A673 (cell line): ENCODE measurements at regions not wholly inside any gene's neighbourhood (a gene's known extent, or its start where the extent isn't known, plus 50 kb on each side); places are given as distances from the start of the nearest gene placed in this dataset.

Experiments used
- BruUV-seq: library from RNA; stranded (reverse); fragments of 400-500 nt; replicated peaks from 2 replicates; lab custom pipeline; 2021; lab: Mats Ljungman, UMichigan
- CTCF ChIA-PET: fragments of 300-600 bp; sonication (Branson Sonifier 250); formaldehyde crosslinking; loops from one replicate; lab custom pipeline; 2022; ENCODE audit warnings: antibody characterized with exemption; lab: Charles Lee
- POLR2A ChIA-PET: fragments of 300-600 bp; sonication (Branson Sonifier 250); formaldehyde crosslinking; loops from one replicate; lab custom pipeline; 2022; ENCODE audit warnings: antibody characterized with exemption; ENCODE audit not compliant: low non-redundant PET; lab: Charles Lee
- DNase-seq: peaks from one replicate; pipeline ENCODE4 v3.0.0-alpha.2; 2015; ENCODE audit warnings: low spot score
- H3K27ac ChIP-seq: fragments of 200-600 bp; sonication (generic); 2 replicates; pipeline ENCODE4 v1.5.1; 2016; ENCODE audit warnings: mixed run types, low read depth, mild to moderate bottlenecking, mixed read lengths, antibody characterized with exemption, low read length; ENCODE audit not compliant: poor library complexity, severe bottlenecking
- H3K27me3 ChIP-seq: fragments of 200-600 bp; sonication (generic); replicated peaks from 2 replicates; pipeline ENCODE4 v1.6.1; 2017; ENCODE audit warnings: mixed run types, low read depth, mild to moderate bottlenecking, mixed read lengths, antibody characterized with exemption, low read length; ENCODE audit not compliant: insufficient read depth, poor library complexity
- H3K36me3 ChIP-seq: fragments of 200-600 bp; sonication (generic); 2 replicates; pipeline ENCODE4 v1.6.1; 2016; ENCODE audit warnings: mixed run types, mild to moderate bottlenecking, mixed read lengths, antibody characterized with exemption, low read length; ENCODE audit not compliant: insufficient read depth, poor library complexity, severe bottlenecking
- H3K4me1 ChIP-seq: fragments of 200-600 bp; sonication (generic); 2 replicates; pipeline ENCODE4 v1.6.1; 2017; ENCODE audit warnings: mixed run types, mild to moderate bottlenecking, mixed read lengths, antibody characterized with exemption, low read length; ENCODE audit not compliant: insufficient read depth, poor library complexity, severe bottlenecking
- H3K4me3 ChIP-seq: fragments of 200-600 bp; sonication (generic); 2 replicates; pipeline ENCODE4 v1.5.1; 2016; ENCODE audit warnings: low read depth, mixed run types, mild to moderate bottlenecking, mixed read lengths, low read length; ENCODE audit not compliant: poor library complexity, severe bottlenecking
- H3K9me3 ChIP-seq: fragments of 200-600 bp; sonication (generic); 2 replicates; pipeline ENCODE4 v1.6.1; 2016; ENCODE audit warnings: mixed run types, low read depth, mild to moderate bottlenecking, mixed read lengths, antibody characterized with exemption, low read length; ENCODE audit not compliant: poor library complexity, severe bottlenecking
- EZH2 ChIP-seq: fragments of 200-600 bp; sonication (generic); IDR thresholded peaks from 2 replicates; pipeline ENCODE4 v1.6.1; 2017; ENCODE audit warnings: borderline replicate concordance, low read depth, mild to moderate bottlenecking, mixed read lengths, antibody characterized with exemption, low read length; ENCODE audit not compliant: poor library complexity, severe bottlenecking
- intact Hi-C: fragments of 100-400 bp; cut with micrococcal nuclease; formaldehyde crosslinking; loops from one replicate; pipeline ENCODE4 v1.10.0; 2022; ENCODE audit not compliant: unreplicated experiment
- TF ChIP-seq, protein P1 (sequence below): fragments of 300-800, 200-600 bp; sonication (generic); conservative IDR thresholded peaks from 2 replicates; pipeline ENCODE4 v1.5.1; 2017; ENCODE audit warnings: low read depth, mild to moderate bottlenecking, antibody characterized with exemption, low read length, moderate library complexity, mixed read lengths

DNA sequence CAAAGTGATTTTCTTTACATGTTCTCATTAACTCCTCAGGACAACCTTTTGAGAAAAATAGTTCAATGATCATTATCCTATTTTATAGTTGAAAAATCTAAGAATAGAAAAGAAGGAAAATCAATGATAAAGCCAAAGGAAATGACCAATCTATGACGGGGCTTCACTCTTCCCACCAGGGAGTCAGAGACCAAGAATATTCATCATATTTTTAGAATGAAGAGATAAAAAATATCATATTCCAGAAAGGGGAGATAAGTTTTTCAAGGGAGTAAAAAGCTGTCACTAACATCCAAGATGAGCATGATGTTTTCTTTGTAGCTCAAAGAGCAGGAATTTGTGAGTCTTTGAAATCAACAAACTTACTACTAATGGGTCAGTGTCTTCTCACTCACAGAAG, 71.5 kb upstream of the LPP start:
- TF ChIP-seq EZH2: no peak
- TF ChIP-seq, protein P1, sequence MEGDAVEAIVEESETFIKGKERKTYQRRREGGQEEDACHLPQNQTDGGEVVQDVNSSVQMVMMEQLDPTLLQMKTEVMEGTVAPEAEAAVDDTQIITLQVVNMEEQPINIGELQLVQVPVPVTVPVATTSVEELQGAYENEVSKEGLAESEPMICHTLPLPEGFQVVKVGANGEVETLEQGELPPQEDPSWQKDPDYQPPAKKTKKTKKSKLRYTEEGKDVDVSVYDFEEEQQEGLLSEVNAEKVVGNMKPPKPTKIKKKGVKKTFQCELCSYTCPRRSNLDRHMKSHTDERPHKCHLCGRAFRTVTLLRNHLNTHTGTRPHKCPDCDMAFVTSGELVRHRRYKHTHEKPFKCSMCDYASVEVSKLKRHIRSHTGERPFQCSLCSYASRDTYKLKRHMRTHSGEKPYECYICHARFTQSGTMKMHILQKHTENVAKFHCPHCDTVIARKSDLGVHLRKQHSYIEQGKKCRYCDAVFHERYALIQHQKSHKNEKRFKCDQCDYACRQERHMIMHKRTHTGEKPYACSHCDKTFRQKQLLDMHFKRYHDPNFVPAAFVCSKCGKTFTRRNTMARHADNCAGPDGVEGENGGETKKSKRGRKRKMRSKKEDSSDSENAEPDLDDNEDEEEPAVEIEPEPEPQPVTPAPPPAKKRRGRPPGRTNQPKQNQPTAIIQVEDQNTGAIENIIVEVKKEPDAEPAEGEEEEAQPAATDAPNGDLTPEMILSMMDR: no peak
- POLR2A ChIA-PET: no interaction called here
- H3K27me3 ChIP-seq: no peaks in the 10 kb centered on the region
- CTCF ChIA-PET: no interaction called here
- no peaks in the 10 kb centered on the region for H3K4me1 ChIP-seq
- H3K36me3 ChIP-seq: no peaks in the 10 kb centered on the region
- no peak overlapping the region for H3K4me3 ChIP-seq
- no peak for DNase-seq
- no TSS peak for BruUV-seq
- no peaks in the 10 kb centered on the region for H3K9me3 ChIP-seq
- intact Hi-C loops: no loop called here
- no peak overlapping the region for H3K27ac ChIP-seq

DNA sequence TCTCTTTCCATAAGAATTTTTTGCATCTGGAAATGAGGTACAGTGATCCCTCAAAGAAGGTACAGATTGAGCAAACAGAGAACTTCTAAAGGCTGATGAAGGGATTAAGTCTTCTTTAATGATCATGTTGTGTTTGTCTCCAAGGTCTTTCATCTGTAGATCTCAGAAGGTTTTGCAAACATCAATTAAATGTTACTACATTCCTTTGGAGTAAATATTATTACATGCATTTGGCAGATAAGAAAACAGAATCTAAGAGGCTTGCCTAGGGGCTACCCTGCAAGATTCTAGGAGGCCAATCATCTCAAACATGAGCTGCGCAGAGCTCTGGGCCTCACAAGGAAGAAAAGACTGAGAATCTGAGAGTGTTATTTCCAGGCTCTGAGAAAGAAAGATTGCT, 70.9 kb upstream of the LPP start:
- Histone ChIP-seq H3K9me3 (no peaks in the 10 kb centered on the region), H3K4me1 (no peaks in the 10 kb centered on the region), H3K27ac (no peak overlapping the region), H3K36me3 (no peaks in the 10 kb centered on the region), H3K4me3 (no peak overlapping the region), H3K27me3 (no peaks in the 10 kb centered on the region)
- TF ChIP-seq, protein P1: no peak
- no peak for TF ChIP-seq EZH2
- ChIA-PET POLR2A (no interaction called here), CTCF (no interaction called here)
- intact Hi-C loops: no loop called here
- DNase-seq: no peak
- BruUV-seq: no TSS peak

DNA sequence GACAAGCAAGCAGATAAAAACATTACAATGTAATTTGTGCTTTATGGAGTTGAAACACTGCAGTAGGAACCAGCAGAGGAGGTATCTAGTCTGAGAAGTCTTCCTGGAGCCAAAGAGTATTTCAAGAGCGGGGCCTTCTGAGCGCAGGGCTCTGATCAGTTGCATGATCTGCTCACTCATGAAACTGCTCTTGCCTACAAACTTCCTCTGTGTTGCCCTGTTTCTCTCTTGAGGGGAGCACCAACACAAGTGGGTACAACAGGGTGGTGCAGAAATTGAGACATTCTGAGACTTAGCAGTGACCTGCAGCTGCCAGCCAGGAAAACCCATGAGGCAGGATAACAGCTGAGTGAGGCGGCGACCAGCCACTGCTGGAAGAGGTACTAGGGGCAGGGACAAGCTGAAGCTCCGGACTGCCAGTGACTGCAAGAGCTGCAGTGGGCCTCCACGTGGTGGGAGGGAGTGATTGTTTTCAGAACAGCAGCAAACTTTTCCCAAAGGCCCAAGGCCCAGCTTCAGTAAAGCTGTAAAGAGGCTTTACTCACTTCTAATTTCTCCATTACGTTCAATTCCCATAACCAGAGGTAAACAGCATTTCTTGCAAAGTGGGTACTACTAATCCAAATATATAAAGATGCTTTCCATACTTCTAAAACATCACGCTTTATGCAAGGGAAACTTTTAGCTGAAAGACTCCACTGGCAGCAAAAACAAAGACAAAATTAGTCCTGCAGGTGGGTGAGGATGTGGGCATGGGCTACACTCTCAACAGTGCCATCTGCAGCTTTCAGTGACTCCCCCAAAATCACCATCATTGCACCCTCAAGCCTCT, 69.0 kb upstream of the LPP start:
- DNase-seq: no peak
- H3K4me3 ChIP-seq: no peak overlapping the region
- H3K27me3 ChIP-seq: no peaks in the 10 kb centered on the region
- POLR2A ChIA-PET: no interaction called here
- H3K4me1 ChIP-seq: no peaks in the 10 kb centered on the region
- intact Hi-C loops: no loop called here
- H3K27ac ChIP-seq: no peak overlapping the region
- CTCF ChIA-PET: no interaction called here
- no TSS peak for BruUV-seq
- H3K36me3 ChIP-seq: no peaks in the 10 kb centered on the region
- TF ChIP-seq EZH2: no peak
- TF ChIP-seq, protein P1: no peak
- H3K9me3 ChIP-seq: no peaks in the 10 kb centered on the region
